ENCODE measurements at regions not wholly inside any gene's neighbourhood (a gene's known extent, or its start where the extent isn't known, plus 50 kb on each side); places are given as distances from the start of the nearest gene placed in this dataset.

DNA sequence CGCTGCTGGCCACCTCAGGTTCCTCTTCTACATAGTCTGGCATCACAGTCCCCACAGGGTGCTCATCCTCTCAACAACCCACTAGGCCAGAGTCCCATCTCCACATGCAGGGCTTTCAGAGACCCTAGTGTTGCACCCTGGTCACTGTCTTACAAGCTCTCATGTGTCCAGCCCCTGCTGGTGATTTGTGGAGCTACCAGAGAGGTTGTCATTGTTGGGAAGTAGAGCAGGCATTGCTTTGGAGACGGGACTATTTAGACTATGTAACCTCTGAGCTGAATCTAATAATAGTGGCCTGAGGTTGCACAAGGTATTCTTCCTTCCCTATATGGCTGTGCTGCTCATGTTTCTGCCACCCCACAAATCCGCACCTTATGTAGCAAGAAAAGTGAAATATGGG lies 135.3 kb upstream of the VWC2 start:
- intact Hi-C loops (cut with DNase I; ENCODE audit: low total_unique reads): no loop called here
- WGBS, 2 donors: 84 to 96% methylated on average over 3 of the region's 3 CpGs
- DNase-seq (ENCODE audit: low spot score in 2 of 2): no peak
- no peak for TF ChIP-seq POLR2A (IDR thresholded peaks at IDR 0.05)
- TF ChIP-seq, protein P1, sequence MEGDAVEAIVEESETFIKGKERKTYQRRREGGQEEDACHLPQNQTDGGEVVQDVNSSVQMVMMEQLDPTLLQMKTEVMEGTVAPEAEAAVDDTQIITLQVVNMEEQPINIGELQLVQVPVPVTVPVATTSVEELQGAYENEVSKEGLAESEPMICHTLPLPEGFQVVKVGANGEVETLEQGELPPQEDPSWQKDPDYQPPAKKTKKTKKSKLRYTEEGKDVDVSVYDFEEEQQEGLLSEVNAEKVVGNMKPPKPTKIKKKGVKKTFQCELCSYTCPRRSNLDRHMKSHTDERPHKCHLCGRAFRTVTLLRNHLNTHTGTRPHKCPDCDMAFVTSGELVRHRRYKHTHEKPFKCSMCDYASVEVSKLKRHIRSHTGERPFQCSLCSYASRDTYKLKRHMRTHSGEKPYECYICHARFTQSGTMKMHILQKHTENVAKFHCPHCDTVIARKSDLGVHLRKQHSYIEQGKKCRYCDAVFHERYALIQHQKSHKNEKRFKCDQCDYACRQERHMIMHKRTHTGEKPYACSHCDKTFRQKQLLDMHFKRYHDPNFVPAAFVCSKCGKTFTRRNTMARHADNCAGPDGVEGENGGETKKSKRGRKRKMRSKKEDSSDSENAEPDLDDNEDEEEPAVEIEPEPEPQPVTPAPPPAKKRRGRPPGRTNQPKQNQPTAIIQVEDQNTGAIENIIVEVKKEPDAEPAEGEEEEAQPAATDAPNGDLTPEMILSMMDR (IDR thresholded peaks at IDR 0.05): no peak
- H3K4me3 ChIP-seq (ENCODE audit: low read depth, poor library complexity, severe bottlenecking): no peak overlapping the region

DNA sequence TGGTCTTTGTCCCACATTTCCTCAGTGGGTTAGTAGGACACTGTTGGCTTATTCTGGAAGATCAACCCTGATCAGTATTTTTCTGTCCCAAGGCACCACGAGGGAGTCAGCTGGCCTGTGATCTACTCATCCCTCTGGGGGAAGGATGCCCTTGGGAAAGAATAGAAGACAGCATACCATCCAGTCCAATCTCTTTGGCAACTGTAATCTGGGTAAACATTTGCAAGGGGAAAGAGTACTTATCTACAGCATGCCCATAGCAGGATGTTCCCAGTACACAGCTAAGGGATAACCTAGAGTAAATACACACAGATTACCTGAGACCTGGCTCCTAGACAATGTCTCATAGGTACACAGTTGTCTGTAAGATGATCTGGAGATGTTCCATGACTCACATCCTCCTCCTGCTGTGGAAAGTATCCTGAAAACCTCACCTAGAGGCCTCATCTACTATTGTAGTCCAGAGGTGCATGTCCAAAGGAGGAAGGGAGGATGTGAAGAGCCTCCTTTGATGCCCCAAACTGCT lies 134.3 kb upstream of the VWC2 start:
- H3K4me3 ChIP-seq (ENCODE audit: low read depth, poor library complexity, severe bottlenecking): no peak overlapping the region
- intact Hi-C loops (cut with DNase I; ENCODE audit: low total_unique reads): no loop called here
- WGBS, 2 donors: 47 to 64% methylated on average over 1 of the region's 1 CpG
- TF ChIP-seq POLR2A (IDR thresholded peaks at IDR 0.05): no peak
- TF ChIP-seq, protein P1 (IDR thresholded peaks at IDR 0.05): no peak
- no peak for DNase-seq (ENCODE audit: low spot score in 2 of 2)

DNA sequence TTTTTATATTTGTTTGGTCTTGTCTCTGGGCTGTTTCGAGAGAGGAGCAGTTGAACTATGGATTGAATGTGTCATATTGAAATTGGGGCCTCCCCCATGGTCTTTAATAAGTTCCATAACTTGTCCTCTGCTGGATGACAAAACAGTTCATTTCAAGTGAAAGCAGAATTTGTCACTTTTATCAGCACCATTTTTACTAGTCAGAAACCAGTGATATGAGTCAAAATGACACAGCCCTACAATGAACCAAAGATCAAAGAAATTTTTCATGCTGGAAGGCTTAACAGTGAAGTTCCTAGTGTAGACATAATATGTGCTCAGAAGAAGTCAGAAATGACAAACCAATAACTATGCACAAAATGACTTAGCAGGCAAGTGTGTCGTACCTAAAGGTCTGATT lies 133.6 kb upstream of the VWC2 start:
- intact Hi-C loops (cut with DNase I; ENCODE audit: low total_unique reads): no loop called here
- H3K4me3 ChIP-seq (ENCODE audit: low read depth, poor library complexity, severe bottlenecking): no peak overlapping the region
- TF ChIP-seq, protein P1 (IDR thresholded peaks at IDR 0.05): no peak
- TF ChIP-seq POLR2A (IDR thresholded peaks at IDR 0.05): no peak
- no peak for DNase-seq (ENCODE audit: low spot score in 2 of 2)
- 79 to 81% methylated on average over 2 of the region's 2 CpGs for WGBS, 2 donors

DNA sequence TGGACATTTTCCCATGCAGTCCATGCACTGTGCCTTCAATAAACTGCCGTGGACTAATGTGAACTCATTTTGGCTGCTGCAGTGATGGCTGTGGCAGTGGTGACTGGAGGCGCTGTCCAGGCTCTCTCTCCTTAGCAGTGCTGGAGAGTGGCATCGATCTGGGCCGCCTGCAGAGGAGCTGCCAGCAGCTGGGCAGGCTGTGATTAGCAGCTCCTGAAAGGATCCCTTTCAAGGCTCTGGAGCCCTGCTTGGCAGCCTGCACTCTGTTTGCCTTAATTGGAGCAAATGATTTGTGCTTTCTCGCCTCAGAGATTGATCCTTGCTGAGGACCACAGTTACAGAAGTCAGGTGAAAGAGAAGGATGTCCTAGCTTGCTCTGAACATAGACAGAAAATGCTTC lies 130.1 kb upstream of the VWC2 start:
- intact Hi-C loops (cut with DNase I; ENCODE audit: low total_unique reads): no loop called here
- TF ChIP-seq POLR2A (IDR thresholded peaks at IDR 0.05): no peak
- TF ChIP-seq, protein P1 (IDR thresholded peaks at IDR 0.05): no peak
- no peak overlapping the region for H3K4me3 ChIP-seq (ENCODE audit: low read depth, poor library complexity, severe bottlenecking)
- DNase-seq (ENCODE audit: low spot score in 2 of 2): no peak
- 61 to 74% methylated on average over 5 of the region's 5 CpGs for WGBS, 2 donors

DNA sequence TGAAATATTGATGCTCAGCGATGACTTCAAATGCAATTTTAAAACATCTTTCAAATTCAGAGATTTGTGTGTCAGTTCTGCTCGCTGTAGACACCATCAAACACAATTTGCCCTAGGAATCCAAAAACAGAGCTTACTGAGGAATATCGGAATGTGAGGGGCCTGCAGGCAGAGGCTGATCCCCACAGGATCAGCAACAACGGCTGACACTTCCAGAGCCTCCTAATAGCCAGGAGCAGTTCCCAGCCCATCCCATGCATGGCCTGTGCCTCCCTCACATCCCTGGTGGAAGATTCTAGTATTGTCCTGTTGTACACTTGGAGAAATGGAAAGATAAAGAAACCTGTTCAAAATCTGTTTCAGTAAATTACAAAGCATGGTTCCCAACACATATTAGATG lies 129.7 kb upstream of the VWC2 start:
- H3K4me3 ChIP-seq (ENCODE audit: low read depth, poor library complexity, severe bottlenecking): no peak overlapping the region
- 74 to 84% methylated on average over 4 of the region's 4 CpGs for WGBS, 2 donors
- DNase-seq (ENCODE audit: low spot score in 2 of 2): no peak
- TF ChIP-seq, protein P1 (IDR thresholded peaks at IDR 0.05): no peak
- no peak for TF ChIP-seq POLR2A (IDR thresholded peaks at IDR 0.05)
- intact Hi-C loops (cut with DNase I; ENCODE audit: low total_unique reads): no loop called here
